SK-N-SH treated with all-trans-retinoic acid at 6 μM for 48 hours (cell line): ENCODE measurements at regions not wholly inside any gene's neighbourhood (a gene's known extent, or its start where the extent isn't known, plus 50 kb on each side); places are given as distances from the start of the nearest gene placed in this dataset.

Source experiments
- ATAC-seq: fragments of 200-7000 bp; cut with Tn5 transposase; 3 replicates; pipeline ENCODE4 v1.9.1; 2020; ENCODE audit warnings: mild to moderate bottlenecking, moderate library complexity
- ARNTL ChIP-seq: fragments of 450-650 bp; formaldehyde crosslinking; IDR thresholded peaks from 2 replicates; pipeline ENCODE4 v1.5.0; 2020; ENCODE audit warnings: low read depth, mild to moderate bottlenecking, moderate library complexity, borderline replicate concordance
- BACH2 ChIP-seq: fragments of 250-450 bp; sonication (Bioruptor Pico); IDR thresholded peaks from 2 replicates; pipeline ENCODE4 v1.9.0; 2021; ENCODE audit warnings: mild to moderate bottlenecking, borderline replicate concordance
- CREB5 ChIP-seq: fragments of 250-450 bp; sonication (Bioruptor Pico); IDR thresholded peaks from 2 replicates; pipeline ENCODE4 v1.5.1; 2020; ENCODE audit warnings: low read depth, mild to moderate bottlenecking, moderate library complexity
- CSRNP3 ChIP-seq: fragments of 250-450 bp; sonication (Bioruptor Pico); IDR thresholded peaks from 2 replicates; pipeline ENCODE4 v1.5.1; 2021; ENCODE audit warnings: mild to moderate bottlenecking, moderate library complexity
- ESRRG ChIP-seq: fragments of 250-450 bp; sonication (Bioruptor Pico); IDR thresholded peaks from 2 replicates; pipeline ENCODE4 v1.6.1; 2021; ENCODE audit warnings: mild to moderate bottlenecking
- GLIS3 ChIP-seq: fragments of 250-450 bp; sonication (Bioruptor Pico); IDR thresholded peaks from 2 replicates; pipeline ENCODE4 v1.5.0; 2020; ENCODE audit warnings: mild to moderate bottlenecking, moderate library complexity
- OSR1 ChIP-seq: fragments of 250-450 bp; sonication (Bioruptor Pico); IDR thresholded peaks from 2 replicates; pipeline ENCODE4 v1.8.0; 2022; ENCODE audit warnings: moderate library complexity, mild to moderate bottlenecking, inconsistent platforms
- PATZ1 ChIP-seq: fragments of 250-450 bp; sonication (Bioruptor Pico); IDR thresholded peaks from 2 replicates; pipeline ENCODE4 v1.8.0; 2020; ENCODE audit warnings: mild to moderate bottlenecking, moderate library complexity, borderline replicate concordance
- PPARA ChIP-seq: fragments of 250-450 bp; sonication (Bioruptor Pico); IDR thresholded peaks from 2 replicates; pipeline ENCODE4 v1.5.0; 2020; ENCODE audit warnings: mild to moderate bottlenecking, borderline replicate concordance
- RARB ChIP-seq: fragments of 250-450 bp; sonication (Bioruptor Pico); IDR thresholded peaks from 2 replicates; pipeline ENCODE4 v1.8.0; 2021; ENCODE audit warnings: mild to moderate bottlenecking, moderate library complexity
- TCF4 ChIP-seq: fragments of 250-450 bp; sonication (Bioruptor Pico); IDR thresholded peaks from 2 replicates; pipeline ENCODE4 v1.8.0; 2021; ENCODE audit warnings: mild to moderate bottlenecking, moderate library complexity, borderline replicate concordance
- TOX ChIP-seq: fragments of 250-450 bp; sonication (Bioruptor Pico); IDR thresholded peaks from 2 replicates; pipeline ENCODE4 v1.8.0; 2021; ENCODE audit warnings: mild to moderate bottlenecking, moderate library complexity, borderline replicate concordance
- ZC3H10 ChIP-seq: fragments of 250-450 bp; sonication (Bioruptor Pico); IDR thresholded peaks from 2 replicates; pipeline ENCODE4 v1.5.1; 2021; ENCODE audit warnings: mild to moderate bottlenecking, moderate library complexity
- ZFP30 ChIP-seq: fragments of 450-650 bp; formaldehyde crosslinking; IDR thresholded peaks from 2 replicates; pipeline ENCODE4 v1.5.0; 2022; ENCODE audit warnings: mild to moderate bottlenecking, moderate library complexity
- ZNF565 ChIP-seq: fragments of 450-650 bp; formaldehyde crosslinking; conservative IDR thresholded peaks from 2 replicates; pipeline ENCODE4 v1.5.0; 2020; ENCODE audit warnings: low read depth, mild to moderate bottlenecking, moderate library complexity
- ZNF70 ChIP-seq: fragments of 450-650 bp; formaldehyde crosslinking; IDR thresholded peaks from 2 replicates; pipeline ENCODE4 v1.5.0; 2020; ENCODE audit warnings: mild to moderate bottlenecking, moderate library complexity
- ZNF8 ChIP-seq: fragments of 450-650 bp; formaldehyde crosslinking; IDR thresholded peaks from 2 replicates; pipeline ENCODE4 v1.5.0; 2020; ENCODE audit warnings: mild to moderate bottlenecking, moderate library complexity
- TF ChIP-seq, protein P1 (sequence below): fragments of 250-450 bp; sonication (Bioruptor Pico); IDR thresholded peaks from 2 replicates; pipeline ENCODE4 v1.8.0; 2021; ENCODE audit warnings: low read depth, mild to moderate bottlenecking, moderate library complexity, borderline replicate concordance
- TF ChIP-seq, protein P2 (sequence below): fragments of 250-450 bp; sonication (Bioruptor Pico); IDR thresholded peaks from 2 replicates; pipeline ENCODE4 v1.5.0; 2020; ENCODE audit warnings: mild to moderate bottlenecking, moderate library complexity

DNA sequence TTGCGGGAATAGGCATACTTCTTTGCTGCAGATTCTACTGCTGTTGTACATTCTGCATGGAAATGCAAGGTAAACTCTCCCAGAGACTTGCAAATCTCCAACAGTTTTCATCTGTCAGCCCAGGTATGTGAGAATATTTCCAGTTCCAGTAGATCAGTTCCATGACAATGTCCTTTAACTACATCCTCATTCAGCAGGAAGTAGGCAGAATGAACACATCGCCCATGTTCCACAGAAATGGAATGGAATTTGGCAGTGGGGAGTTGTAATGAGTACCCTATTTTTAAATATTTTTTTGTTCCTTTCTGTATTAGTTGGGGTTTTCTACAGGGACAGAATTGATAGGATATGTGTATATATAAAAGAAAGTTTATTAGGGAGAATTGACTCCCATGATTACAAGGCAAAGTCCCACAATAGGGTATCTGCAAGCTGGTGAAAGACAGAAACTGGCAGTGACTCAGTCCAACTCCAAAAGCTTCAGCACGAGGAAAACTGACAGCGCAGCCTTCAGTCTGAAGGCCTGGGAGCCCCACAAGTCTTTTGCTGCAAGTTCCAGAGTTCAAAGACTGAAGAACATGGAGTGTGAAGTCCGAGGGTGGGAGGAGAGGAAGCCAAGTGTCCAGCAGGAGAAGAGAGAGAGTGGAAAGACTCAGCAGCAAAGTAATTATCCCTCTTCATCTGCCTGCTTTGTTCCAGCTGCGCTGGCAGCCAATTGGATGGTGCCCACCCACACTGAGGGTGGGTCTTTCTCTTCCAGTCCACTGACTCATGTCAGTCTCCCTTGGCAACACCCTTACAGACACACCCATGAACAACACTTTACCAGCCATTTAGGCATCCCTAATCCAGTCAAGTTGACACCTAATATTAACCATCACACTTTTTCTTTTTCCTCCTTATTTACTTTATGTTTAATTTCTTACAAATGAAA, 110.4 kb upstream of the SCAF11 start:
- no peak for TF ChIP-seq OSR1 (CRISPR knock-in tag)
- no peak for TF ChIP-seq ESRRG (CRISPR knock-in tag)
- ATAC-seq, result no peak; the same call in 2 of the 3 replicates

GRCh38 chr12:46089414-46090162, 99.2 kb upstream of the SCAF11 start:
- TF ChIP-seq PPARA (CRISPR knock-in tag) (no peak), PATZ1 (CRISPR knock-in tag) (no peak), TCF4 (no peak), ESRRG (CRISPR knock-in tag) (no peak), ZNF565 (CRISPR knock-in tag) (no peak), CSRNP3 (no peak), ZNF70 (CRISPR knock-in tag) (no peak), ZNF8 (CRISPR knock-in tag) (no peak), ARNTL (CRISPR knock-in tag) (no peak), ZFP30 (CRISPR knock-in tag) (no peak), TOX (CRISPR knock-in tag) (no peak), CREB5 (CRISPR knock-in tag) (no peak)
- TF ChIP-seq, protein P1, sequence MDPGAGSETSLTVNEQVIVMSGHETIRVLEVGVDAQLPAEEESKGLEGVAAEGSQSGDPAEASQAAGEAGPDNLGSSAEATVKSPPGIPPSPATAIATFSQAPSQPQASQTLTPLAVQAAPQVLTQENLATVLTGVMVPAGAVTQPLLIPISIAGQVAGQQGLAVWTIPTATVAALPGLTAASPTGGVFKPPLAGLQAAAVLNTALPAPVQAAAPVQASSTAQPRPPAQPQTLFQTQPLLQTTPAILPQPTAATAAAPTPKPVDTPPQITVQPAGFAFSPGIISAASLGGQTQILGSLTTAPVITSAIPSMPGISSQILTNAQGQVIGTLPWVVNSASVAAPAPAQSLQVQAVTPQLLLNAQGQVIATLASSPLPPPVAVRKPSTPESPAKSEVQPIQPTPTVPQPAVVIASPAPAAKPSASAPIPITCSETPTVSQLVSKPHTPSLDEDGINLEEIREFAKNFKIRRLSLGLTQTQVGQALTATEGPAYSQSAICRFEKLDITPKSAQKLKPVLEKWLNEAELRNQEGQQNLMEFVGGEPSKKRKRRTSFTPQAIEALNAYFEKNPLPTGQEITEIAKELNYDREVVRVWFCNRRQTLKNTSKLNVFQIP (CRISPR knock-in tag), result no peak
- TF ChIP-seq, protein P2, sequence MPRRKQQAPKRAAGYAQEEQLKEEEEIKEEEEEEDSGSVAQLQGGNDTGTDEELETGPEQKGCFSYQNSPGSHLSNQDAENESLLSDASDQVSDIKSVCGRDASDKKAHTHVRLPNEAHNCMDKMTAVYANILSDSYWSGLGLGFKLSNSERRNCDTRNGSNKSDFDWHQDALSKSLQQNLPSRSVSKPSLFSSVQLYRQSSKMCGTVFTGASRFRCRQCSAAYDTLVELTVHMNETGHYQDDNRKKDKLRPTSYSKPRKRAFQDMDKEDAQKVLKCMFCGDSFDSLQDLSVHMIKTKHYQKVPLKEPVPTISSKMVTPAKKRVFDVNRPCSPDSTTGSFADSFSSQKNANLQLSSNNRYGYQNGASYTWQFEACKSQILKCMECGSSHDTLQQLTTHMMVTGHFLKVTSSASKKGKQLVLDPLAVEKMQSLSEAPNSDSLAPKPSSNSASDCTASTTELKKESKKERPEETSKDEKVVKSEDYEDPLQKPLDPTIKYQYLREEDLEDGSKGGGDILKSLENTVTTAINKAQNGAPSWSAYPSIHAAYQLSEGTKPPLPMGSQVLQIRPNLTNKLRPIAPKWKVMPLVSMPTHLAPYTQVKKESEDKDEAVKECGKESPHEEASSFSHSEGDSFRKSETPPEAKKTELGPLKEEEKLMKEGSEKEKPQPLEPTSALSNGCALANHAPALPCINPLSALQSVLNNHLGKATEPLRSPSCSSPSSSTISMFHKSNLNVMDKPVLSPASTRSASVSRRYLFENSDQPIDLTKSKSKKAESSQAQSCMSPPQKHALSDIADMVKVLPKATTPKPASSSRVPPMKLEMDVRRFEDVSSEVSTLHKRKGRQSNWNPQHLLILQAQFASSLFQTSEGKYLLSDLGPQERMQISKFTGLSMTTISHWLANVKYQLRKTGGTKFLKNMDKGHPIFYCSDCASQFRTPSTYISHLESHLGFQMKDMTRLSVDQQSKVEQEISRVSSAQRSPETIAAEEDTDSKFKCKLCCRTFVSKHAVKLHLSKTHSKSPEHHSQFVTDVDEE, result no peak
- ATAC-seq, result no peak

DNA sequence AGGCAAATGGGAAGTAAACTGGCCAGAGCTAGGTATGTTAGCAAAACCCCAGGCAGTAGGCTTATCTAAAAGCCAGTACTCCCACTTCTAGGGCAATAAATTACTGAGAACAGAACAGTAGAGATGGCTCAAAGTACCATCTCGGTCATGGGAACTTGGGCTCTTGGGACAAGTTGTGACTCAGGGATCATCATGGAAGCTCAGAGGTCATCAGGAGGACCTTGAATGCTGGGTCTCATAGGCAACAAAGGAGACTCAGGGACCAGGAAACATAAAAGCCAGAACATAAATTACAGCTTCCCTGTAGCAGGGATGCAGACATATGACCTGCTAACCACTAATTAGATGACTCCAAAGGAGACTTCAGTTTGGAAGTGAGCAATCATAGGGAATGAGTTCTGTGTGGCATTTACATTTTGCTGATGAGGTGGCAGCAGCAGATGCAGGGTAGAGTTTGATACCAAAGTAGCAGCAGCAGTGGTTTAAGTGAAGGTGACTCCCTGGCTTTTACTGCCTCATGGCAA, 97.6 kb upstream of the SCAF11 start:
- ATAC-seq, result no peak

More for the DNA sequence above, 97.6 kb upstream of the SCAF11 start:
- TF ChIP-seq ZC3H10 (CRISPR knock-in tag) (no peak), BACH2 (no peak), CSRNP3 (no peak), TOX (CRISPR knock-in tag) (no peak), ESRRG (CRISPR knock-in tag) (no peak), ZNF8 (CRISPR knock-in tag) (no peak), ARNTL (CRISPR knock-in tag) (no peak), RARB (CRISPR knock-in tag) (no peak), ZNF565 (CRISPR knock-in tag) (no peak), GLIS3 (no peak), OSR1 (CRISPR knock-in tag) (no peak)
- TF ChIP-seq, protein P2, result no peak
